ENCODE measurements at regions not wholly inside any gene's neighbourhood (a gene's known extent, or its start where the extent isn't known, plus 50 kb on each side); places are given as distances from the start of the nearest gene placed in this dataset.

DNA sequence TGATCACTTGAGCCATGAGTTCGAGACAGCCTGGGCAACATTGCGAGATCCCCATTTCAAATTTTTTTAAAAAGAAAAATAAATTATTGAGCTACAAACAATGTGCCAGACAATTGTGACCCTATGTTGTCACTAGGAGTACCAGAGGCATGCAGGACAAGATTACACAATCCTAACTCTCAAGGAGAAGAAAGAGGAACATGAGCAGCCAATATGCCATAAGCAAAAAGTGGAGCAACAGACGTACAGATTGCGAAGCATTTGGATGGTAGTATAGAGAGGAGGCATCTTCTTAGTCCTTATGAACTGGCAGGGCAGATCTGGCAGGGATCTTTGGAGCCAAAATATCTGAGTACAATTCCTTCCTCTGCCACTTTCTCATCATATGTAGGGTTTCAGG, 156.4 kb downstream of the OR2B2 start:
- Histone ChIP-seq H3K36me3 (ENCODE audit: control insufficient read depth, insufficient read depth, low read length) (no peaks in the 10 kb centered on the region), H3K27me3 (ENCODE audit: control insufficient read depth, insufficient read depth, low read length) (no peaks in the 10 kb centered on the region), H3K79me2 (no peaks in the 10 kb centered on the region), H3K9ac (no peak overlapping the region), H2AFZ (no peak overlapping the region), H3K4me3 (ENCODE audit: low read depth, low read length) (no peak overlapping the region), H3K4me2 (ENCODE audit: low read length) (no peak overlapping the region), H3K27ac (no peak overlapping the region), H3K9me3 (ENCODE audit: control insufficient read depth, low read length) (no peaks in the 10 kb centered on the region), H3K4me1 (no peaks in the 10 kb centered on the region)
- TF ChIP-seq, protein P1, sequence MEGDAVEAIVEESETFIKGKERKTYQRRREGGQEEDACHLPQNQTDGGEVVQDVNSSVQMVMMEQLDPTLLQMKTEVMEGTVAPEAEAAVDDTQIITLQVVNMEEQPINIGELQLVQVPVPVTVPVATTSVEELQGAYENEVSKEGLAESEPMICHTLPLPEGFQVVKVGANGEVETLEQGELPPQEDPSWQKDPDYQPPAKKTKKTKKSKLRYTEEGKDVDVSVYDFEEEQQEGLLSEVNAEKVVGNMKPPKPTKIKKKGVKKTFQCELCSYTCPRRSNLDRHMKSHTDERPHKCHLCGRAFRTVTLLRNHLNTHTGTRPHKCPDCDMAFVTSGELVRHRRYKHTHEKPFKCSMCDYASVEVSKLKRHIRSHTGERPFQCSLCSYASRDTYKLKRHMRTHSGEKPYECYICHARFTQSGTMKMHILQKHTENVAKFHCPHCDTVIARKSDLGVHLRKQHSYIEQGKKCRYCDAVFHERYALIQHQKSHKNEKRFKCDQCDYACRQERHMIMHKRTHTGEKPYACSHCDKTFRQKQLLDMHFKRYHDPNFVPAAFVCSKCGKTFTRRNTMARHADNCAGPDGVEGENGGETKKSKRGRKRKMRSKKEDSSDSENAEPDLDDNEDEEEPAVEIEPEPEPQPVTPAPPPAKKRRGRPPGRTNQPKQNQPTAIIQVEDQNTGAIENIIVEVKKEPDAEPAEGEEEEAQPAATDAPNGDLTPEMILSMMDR (IDR thresholded peaks at IDR 0.05), result no peak

DNA sequence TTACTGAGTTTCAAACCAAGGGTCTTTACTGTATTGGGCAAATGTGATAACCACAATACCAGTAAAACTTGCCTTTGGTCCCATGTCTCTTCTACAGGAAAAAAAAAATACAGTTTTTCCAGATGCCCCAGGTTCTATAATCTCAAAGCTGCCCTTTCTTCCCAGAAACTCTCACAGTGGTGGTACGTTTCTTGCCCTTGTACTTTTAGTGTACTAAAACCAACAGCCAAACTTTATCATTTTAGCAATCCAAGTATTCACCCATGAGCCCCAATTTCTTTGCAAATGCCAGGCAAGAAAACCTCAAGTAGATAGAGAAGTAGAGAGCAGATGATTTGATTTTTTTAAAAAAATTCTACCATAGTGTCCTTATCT, 157.8 kb downstream of the OR2B2 start:
- peak overlapping the region; percentile 70 for H3K4me3 ChIP-seq (ENCODE audit: low read depth, low read length)
- no peaks in the 10 kb centered on the region for H3K79me2 ChIP-seq
- H3K4me1 ChIP-seq, result no peaks in the 10 kb centered on the region
- no peak overlapping the region for H3K9ac ChIP-seq
- peak overlapping the region; percentile 65 for H2AFZ ChIP-seq
- H3K36me3 ChIP-seq (ENCODE audit: control insufficient read depth, insufficient read depth, low read length), result no peaks in the 10 kb centered on the region
- no peaks in the 10 kb centered on the region for H3K27me3 ChIP-seq (ENCODE audit: control insufficient read depth, insufficient read depth, low read length)
- no peak overlapping the region for H3K27ac ChIP-seq
- no peaks in the 10 kb centered on the region for H3K9me3 ChIP-seq (ENCODE audit: control insufficient read depth, low read length)
- TF ChIP-seq, protein P1 (IDR thresholded peaks at IDR 0.05), result no peak
- peak overlapping the region; percentile 91 for H3K4me2 ChIP-seq (ENCODE audit: low read length)

DNA sequence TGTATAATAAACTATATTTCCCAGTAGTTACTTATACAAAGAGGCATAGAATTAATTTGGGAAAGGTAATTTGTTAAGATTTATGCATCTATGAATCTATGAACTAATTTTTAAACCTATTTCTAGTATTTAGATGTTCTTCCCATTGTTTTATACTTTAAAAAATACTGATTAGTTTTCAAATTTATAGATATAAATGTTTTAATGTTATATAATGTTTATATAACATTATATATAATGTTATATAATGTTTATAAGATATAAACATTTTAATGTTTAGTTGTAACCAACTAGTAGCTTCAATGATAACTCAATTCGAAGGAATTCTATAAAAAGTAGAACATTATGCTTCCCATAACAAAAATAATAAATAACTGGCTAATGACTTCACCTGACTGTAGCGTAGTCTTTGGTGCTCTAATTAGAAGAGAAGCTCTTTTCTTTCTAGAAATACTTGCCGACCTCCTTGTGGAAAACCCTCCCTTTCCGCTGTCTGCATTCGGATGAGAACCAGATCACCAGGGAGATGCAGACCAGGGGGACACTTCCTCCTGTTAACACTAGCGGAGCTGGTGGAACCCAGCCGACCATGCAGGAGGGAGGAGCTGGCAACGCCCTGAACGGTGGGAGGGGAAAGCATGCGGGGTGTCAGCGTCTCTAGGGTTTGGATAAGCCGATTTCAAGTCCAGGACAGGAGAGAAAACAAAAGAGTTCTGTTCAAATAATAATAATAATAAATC, 158.4 kb downstream of the OR2B2 start:
- no peaks in the 10 kb centered on the region for H3K9me3 ChIP-seq (ENCODE audit: control insufficient read depth, low read length)
- H3K79me2 ChIP-seq, result no peaks in the 10 kb centered on the region
- H3K4me3 ChIP-seq (ENCODE audit: low read depth, low read length), result peak overlapping the region; percentile 100
- H3K4me1 ChIP-seq, result no peaks in the 10 kb centered on the region
- H3K4me2 ChIP-seq (ENCODE audit: low read length), result peak overlapping the region; percentile 91
- H2AFZ ChIP-seq, result peak overlapping the region; percentile 65
- no peaks in the 10 kb centered on the region for H3K36me3 ChIP-seq (ENCODE audit: control insufficient read depth, insufficient read depth, low read length)
- TF ChIP-seq, protein P1 (IDR thresholded peaks at IDR 0.05), result no peak
- no peak overlapping the region for H3K27ac ChIP-seq
- H3K9ac ChIP-seq, result no peak overlapping the region
- no peaks in the 10 kb centered on the region for H3K27me3 ChIP-seq (ENCODE audit: control insufficient read depth, insufficient read depth, low read length)

DNA sequence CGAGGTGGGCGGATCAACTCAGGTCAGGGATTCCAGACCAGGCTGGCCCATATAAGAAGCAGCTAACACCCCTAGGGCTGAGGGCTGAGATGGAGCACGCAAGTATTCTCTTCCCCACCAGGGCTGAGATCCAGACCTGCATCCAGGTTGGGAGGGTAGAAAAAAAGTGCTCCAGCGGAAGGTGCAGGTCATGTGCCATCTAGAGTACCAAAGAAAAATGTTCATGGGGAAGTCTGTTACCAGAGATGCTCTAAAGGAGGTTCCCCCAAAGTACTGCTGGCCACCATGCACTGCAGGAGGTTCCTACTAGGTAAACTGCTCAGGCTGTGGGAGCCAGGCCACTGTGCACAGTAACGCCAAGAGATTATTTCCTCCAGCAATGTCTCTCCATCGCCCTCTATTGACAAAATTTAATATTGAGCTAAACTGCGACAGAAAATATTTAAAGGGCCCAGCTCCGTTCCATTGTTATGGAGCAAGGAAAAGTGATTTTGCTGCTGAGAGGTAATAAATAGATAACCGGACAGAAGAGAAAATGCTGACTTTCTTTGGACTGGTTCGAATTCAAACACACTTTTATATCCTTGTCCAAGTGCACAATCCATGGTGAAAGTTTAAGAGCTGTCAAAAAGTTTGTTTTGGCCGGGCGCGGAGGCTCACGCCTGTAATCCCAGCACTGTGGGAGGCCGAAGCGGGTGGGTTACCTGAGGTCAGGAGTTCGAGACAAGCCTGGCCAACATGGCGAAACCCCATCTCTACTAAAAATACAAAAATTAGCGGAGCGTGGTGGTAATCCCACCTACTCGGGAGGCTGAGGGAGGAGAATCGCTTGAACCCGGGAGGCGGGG, 159.9 kb downstream of the OR2B2 start:
- TF ChIP-seq, protein P1 (IDR thresholded peaks at IDR 0.05), result peak; percentile 92
- H3K9ac ChIP-seq, result peak overlapping the region; percentile 13
- H2AFZ ChIP-seq, result peak overlapping the region; percentile 93
- H3K27me3 ChIP-seq (ENCODE audit: control insufficient read depth, insufficient read depth, low read length), result no peaks in the 10 kb centered on the region
- H3K4me2 ChIP-seq (ENCODE audit: low read length), result peak overlapping the region; percentile 99
- H3K79me2 ChIP-seq, result no peaks in the 10 kb centered on the region
- H3K36me3 ChIP-seq (ENCODE audit: control insufficient read depth, insufficient read depth, low read length), result no peaks in the 10 kb centered on the region
- H3K27ac ChIP-seq, result peak overlapping the region; percentile 78
- no peaks in the 10 kb centered on the region for H3K9me3 ChIP-seq (ENCODE audit: control insufficient read depth, low read length)
- no peaks in the 10 kb centered on the region for H3K4me1 ChIP-seq
- H3K4me3 ChIP-seq (ENCODE audit: low read depth, low read length), result peak overlapping the region; percentile 100
